Panc1 (cell line): ENCODE measurements at regions not wholly inside any gene's neighbourhood (a gene's known extent, or its start where the extent isn't known, plus 50 kb on each side); places are given as distances from the start of the nearest gene placed in this dataset.

ENCODE experiments used
- SIN3A ChIP-seq: IDR thresholded peaks from 2 replicates; pipeline ENCODE4 v1.6.1; 2012; ENCODE audit warnings: low read depth, mild to moderate bottlenecking, low read length, moderate library complexity, borderline replicate concordance; ENCODE audit not compliant: insufficient read depth
- TF ChIP-seq, protein P1 (sequence below): fragments of 450-650 bp; IDR thresholded peaks from 2 replicates; pipeline ENCODE4 v1.5.1; 2017; ENCODE audit warnings: mild to moderate bottlenecking
- TF ChIP-seq, protein P2 (sequence below), 2 experiments: IDR thresholded peaks; 2 replicates each; pipeline ENCODE4 v1.6.1; 2011 to 2012; ENCODE audit warnings: low read depth in 2 of 2, control low read depth in 1 of 2, low read length in 1 of 2, mild to moderate bottlenecking in 1 of 2, moderate library complexity in 1 of 2; ENCODE audit not compliant: insufficient read depth in 1 of 2

GRCh38 chr1:30137001-30137400, 586.4 kb downstream of the MATN1 start:
- TF ChIP-seq, protein P1, sequence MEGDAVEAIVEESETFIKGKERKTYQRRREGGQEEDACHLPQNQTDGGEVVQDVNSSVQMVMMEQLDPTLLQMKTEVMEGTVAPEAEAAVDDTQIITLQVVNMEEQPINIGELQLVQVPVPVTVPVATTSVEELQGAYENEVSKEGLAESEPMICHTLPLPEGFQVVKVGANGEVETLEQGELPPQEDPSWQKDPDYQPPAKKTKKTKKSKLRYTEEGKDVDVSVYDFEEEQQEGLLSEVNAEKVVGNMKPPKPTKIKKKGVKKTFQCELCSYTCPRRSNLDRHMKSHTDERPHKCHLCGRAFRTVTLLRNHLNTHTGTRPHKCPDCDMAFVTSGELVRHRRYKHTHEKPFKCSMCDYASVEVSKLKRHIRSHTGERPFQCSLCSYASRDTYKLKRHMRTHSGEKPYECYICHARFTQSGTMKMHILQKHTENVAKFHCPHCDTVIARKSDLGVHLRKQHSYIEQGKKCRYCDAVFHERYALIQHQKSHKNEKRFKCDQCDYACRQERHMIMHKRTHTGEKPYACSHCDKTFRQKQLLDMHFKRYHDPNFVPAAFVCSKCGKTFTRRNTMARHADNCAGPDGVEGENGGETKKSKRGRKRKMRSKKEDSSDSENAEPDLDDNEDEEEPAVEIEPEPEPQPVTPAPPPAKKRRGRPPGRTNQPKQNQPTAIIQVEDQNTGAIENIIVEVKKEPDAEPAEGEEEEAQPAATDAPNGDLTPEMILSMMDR: no peak
- no peak for TF ChIP-seq SIN3A
- TF ChIP-seq, protein P2, sequence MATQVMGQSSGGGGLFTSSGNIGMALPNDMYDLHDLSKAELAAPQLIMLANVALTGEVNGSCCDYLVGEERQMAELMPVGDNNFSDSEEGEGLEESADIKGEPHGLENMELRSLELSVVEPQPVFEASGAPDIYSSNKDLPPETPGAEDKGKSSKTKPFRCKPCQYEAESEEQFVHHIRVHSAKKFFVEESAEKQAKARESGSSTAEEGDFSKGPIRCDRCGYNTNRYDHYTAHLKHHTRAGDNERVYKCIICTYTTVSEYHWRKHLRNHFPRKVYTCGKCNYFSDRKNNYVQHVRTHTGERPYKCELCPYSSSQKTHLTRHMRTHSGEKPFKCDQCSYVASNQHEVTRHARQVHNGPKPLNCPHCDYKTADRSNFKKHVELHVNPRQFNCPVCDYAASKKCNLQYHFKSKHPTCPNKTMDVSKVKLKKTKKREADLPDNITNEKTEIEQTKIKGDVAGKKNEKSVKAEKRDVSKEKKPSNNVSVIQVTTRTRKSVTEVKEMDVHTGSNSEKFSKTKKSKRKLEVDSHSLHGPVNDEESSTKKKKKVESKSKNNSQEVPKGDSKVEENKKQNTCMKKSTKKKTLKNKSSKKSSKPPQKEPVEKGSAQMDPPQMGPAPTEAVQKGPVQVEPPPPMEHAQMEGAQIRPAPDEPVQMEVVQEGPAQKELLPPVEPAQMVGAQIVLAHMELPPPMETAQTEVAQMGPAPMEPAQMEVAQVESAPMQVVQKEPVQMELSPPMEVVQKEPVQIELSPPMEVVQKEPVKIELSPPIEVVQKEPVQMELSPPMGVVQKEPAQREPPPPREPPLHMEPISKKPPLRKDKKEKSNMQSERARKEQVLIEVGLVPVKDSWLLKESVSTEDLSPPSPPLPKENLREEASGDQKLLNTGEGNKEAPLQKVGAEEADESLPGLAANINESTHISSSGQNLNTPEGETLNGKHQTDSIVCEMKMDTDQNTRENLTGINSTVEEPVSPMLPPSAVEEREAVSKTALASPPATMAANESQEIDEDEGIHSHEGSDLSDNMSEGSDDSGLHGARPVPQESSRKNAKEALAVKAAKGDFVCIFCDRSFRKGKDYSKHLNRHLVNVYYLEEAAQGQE (IDR thresholded peaks at IDR 0.05; ENCODE audit: insufficient read depth in 1 of 2, low read depth in 2 of 2, low read length in 1 of 2): no peak
